Psoas muscle (tissue), 7 donors: ENCODE measurements at regions not wholly inside any gene's neighbourhood (a gene's known extent, or its start where the extent isn't known, plus 50 kb on each side); places are given as distances from the start of the nearest gene placed in this dataset.

ENCODE experiments used
- ATAC-seq, 4 donors: fragments of 200-7000 bp; cut with Tn5 transposase; one replicate each; pipeline ENCODE4 v1.9.1; 2020; ENCODE audit warnings: moderate library complexity in 3 of 4, mild to moderate bottlenecking in 2 of 4
- DNase-seq, 2 donors: peaks; one replicate each; pipeline ENCODE4 v3.0.0-alpha.2; 2020
- H3K27ac ChIP-seq: fragments of 200-600 bp; one replicate; pipeline ENCODE4 v1.8.0; 2022
- H3K27me3 ChIP-seq, 3 donors: fragments of 200-600 bp in 1 of 3; one replicate each; pipeline versions ENCODE4 v1.6.1 to v1.8.0; 2013 to 2022; ENCODE audit warnings: low read length in 2 of 3, mild to moderate bottlenecking in 2 of 3, moderate library complexity in 1 of 3; ENCODE audit not compliant: insufficient read depth in 3 of 3
- H3K36me3 ChIP-seq, 2 donors: fragments of 200-600 bp in 1 of 2; one replicate each; pipeline versions ENCODE4 v1.6.1 to v1.8.0; 2013 to 2022; ENCODE audit warnings: low read depth in 1 of 2, mild to moderate bottlenecking in 1 of 2, moderate library complexity in 1 of 2; ENCODE audit not compliant: insufficient read depth in 1 of 2
- H3K4me1 ChIP-seq: fragments of 200-600 bp; one replicate; pipeline ENCODE4 v1.8.0; 2022
- H3K4me3 ChIP-seq: fragments of 200-600 bp; one replicate; pipeline ENCODE4 v1.8.0; 2022; ENCODE audit warnings: mild to moderate bottlenecking
- H3K9me3 ChIP-seq: fragments of 200-600 bp; one replicate; pipeline ENCODE4 v1.8.0; 2022
- CTCF ChIP-seq: fragments of 200-600 bp; IDR thresholded peaks from one replicate; pipeline ENCODE4 v1.8.0; 2022; ENCODE audit warnings: antibody characterized with exemption
- WGBS, 3 donors: extraction: QIAGEN DNeasy Blood & Tissue Kit; methylation state at CpG; one replicate each; pipeline versions ENCODE4 v1.1.6 to v1.1.7; 2013; 5-methylcytosine and 5-hydroxymethylcytosine counted together
- intact Hi-C, 2 donors: fragments of 100-400 bp; cut with DNase I; formaldehyde crosslinking; loops; one replicate each; pipeline versions ENCODE4 v1.11.0 to v1.14.2; 2022
- donor health status: healthy with polysubstance abuse.
- donor health status: DM: no; HTN: no; CAD: no; lungs with moderate emphysema.
- donor health status: Bipolar disorder and iron deficiency.
- donor health status: healthy.
- donor health status: DM: yes; HTN: yes; CAD: no.
- donor health status: DM: no; HTN: no; CAD: no.
- donor health status: DM: yes; HTN: yes; CAD: no.

- Histone ChIP-seq H3K9me3 (no peaks in the 10 kb centered on the region), H3K27ac (no peak overlapping the region), H3K4me3 (no peak overlapping the region), H3K4me1 (no peaks in the 10 kb centered on the region), H3K27me3 (no peaks in the 10 kb centered on the region), H3K36me3 (no peaks in the 10 kb centered on the region)
- WGBS, 3 donors: 64 to 84% (median 72%) methylated on average over 11 of the region's 11 CpGs
- intact Hi-C loops: no loop called here
- TF ChIP-seq CTCF: no peak
- ATAC-seq (no peak), DNase-seq (no peak)
These were observed 544.5 kb upstream of the CDH11 start for GRCh38 chr16:65666132-65666941.

- no peaks in the 10 kb centered on the region for H3K27me3 ChIP-seq
- ATAC-seq (no peak), DNase-seq (no peak)
- no peaks in the 10 kb centered on the region for H3K36me3 ChIP-seq
- no peaks in the 10 kb centered on the region for H3K4me1 ChIP-seq
- no peaks in the 10 kb centered on the region for H3K9me3 ChIP-seq
- H3K4me3 ChIP-seq: no peak overlapping the region
- no peak overlapping the region for H3K27ac ChIP-seq
- intact Hi-C loops: no loop called here
- no peak for TF ChIP-seq CTCF
- WGBS, 3 donors: 27 to 35% (median 28%) methylated on average over 3 of the region's 3 CpGs
These were observed 543.7 kb upstream of the CDH11 start for GRCh38 chr16:65665586-65665985.

DNA sequence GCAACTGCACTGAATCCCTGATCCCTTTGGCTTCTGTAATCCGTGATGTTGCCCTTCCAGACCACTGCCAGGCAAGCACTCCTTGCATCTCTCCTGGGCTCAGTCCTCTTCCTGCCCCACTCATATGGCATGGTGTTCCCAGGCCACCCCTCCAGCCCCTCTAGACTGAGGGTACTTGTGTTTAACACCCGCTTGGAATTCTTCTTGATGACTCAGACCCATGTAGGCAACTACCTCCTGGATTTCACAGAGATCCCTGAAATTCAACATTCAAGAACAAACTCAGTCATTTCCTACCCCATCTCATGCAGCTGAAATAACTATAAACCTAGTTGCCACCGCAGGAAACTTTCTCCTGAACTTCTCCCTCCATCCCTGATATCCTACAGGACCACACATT is 541.9 kb upstream of the CDH11 start:
- ATAC-seq (no peak), DNase-seq (no peak)
- WGBS, 3 donors: 81 to 94% (median 91%) methylated on average over 3 of the region's 3 CpGs
- no peak for TF ChIP-seq CTCF
- Histone ChIP-seq H3K4me3 (no peak overlapping the region), H3K27me3 (no peaks in the 10 kb centered on the region), H3K27ac (no peak overlapping the region), H3K9me3 (no peaks in the 10 kb centered on the region), H3K36me3 (no peaks in the 10 kb centered on the region), H3K4me1 (no peaks in the 10 kb centered on the region)
- intact Hi-C loops: no loop called here

GRCh38 chr16:65662256-65662655 is 540.4 kb upstream of the CDH11 start:
- WGBS, 3 donors: 88 to 92% (median 90%) methylated on average over 4 of the region's 4 CpGs
- H3K27ac ChIP-seq: no peak overlapping the region
- intact Hi-C loops: no loop called here
- no peaks in the 10 kb centered on the region for H3K4me1 ChIP-seq
- ATAC-seq: no peak
- no peak overlapping the region for H3K4me3 ChIP-seq
- H3K36me3 ChIP-seq: no peaks in the 10 kb centered on the region
- no peaks in the 10 kb centered on the region for H3K9me3 ChIP-seq
- no peak for TF ChIP-seq CTCF
- no peaks in the 10 kb centered on the region for H3K27me3 ChIP-seq
- DNase-seq: no peak

- Histone ChIP-seq H3K27me3 (no peaks in the 10 kb centered on the region), H3K27ac (no peak overlapping the region), H3K4me3 (no peak overlapping the region), H3K36me3 (no peaks in the 10 kb centered on the region), H3K9me3 (no peaks in the 10 kb centered on the region), H3K4me1 (no peaks in the 10 kb centered on the region)
- 70 to 84% (median 74%) methylated on average over 5 of the region's 5 CpGs for WGBS, 3 donors
- ATAC-seq (no peak), DNase-seq (no peak)
- no peak for TF ChIP-seq CTCF
- intact Hi-C loops: no loop called here
These were observed 539.7 kb upstream of the CDH11 start for GRCh38 chr16:65661558-65661957.
